Suprapubic skin (tissue), 4 donors: ENCODE measurements at regions not wholly inside any gene's neighbourhood (a gene's known extent, or its start where the extent isn't known, plus 50 kb on each side); places are given as distances from the start of the nearest gene placed in this dataset.

Source experiments
- CTCF ChIP-seq, 2 donors: fragments of 200-600 bp in 1 of 2; fragments of 450-650 bp in 1 of 2; sonication (generic) in 1 of 2; IDR thresholded peaks; one replicate each; pipeline ENCODE4 v1.5.1; 2016 to 2019; ENCODE audit warnings: antibody characterized with exemption in 2 of 2, mild to moderate bottlenecking in 1 of 2, moderate library complexity in 1 of 2
- EP300 ChIP-seq: sonication (generic); formaldehyde crosslinking; IDR thresholded peaks from one replicate; pipeline ENCODE4 v1.6.1; 2017; ENCODE audit warnings: antibody characterized with exemption
- POLR2A ChIP-seq, 2 donors: fragments of 450-650 bp; IDR thresholded peaks; one replicate each; pipeline ENCODE4 v1.6.1; 2017; ENCODE audit warnings: antibody characterized with exemption in 2 of 2, mild to moderate bottlenecking in 2 of 2, moderate library complexity in 2 of 2
- POLR2AphosphoS5 ChIP-seq, 3 donors: sonication (generic); formaldehyde crosslinking; IDR thresholded peaks; one replicate each; pipeline ENCODE4 v1.6.1; 2017; ENCODE audit warnings: antibody characterized with exemption in 3 of 3

DNA sequence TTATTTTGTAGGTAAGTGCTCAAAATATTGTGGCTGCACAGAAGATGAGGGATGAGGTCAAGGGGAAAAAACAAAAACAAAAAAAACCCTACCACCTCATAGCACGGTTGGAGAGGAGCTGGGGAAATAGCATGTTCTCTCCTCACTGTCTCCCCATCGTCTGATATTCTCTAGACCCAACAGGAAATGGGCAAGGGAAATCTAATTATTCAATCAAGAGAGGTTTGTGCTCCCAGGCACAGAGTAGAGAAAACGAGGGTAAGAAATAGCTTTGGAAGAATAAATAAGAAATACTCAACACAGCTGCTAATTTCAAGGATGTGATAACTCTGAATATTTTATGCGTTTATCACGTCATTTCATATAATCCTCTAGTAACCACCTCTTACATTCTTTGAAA, 619.2 kb upstream of the GNPDA2 start:
- TF ChIP-seq POLR2AphosphoS5 (IDR thresholded peaks at IDR 0.05) (no peak), CTCF (IDR thresholded peaks at IDR 0.05) (no peak), POLR2A (IDR thresholded peaks at IDR 0.05) (no peak), EP300 (no peak)
